Smooth muscle cell (in vitro differentiated cells): ENCODE measurements at regions not wholly inside any gene's neighbourhood (a gene's known extent, or its start where the extent isn't known, plus 50 kb on each side); places are given as distances from the start of the nearest gene placed in this dataset.

Experiments
- DNase-seq: peaks from one replicate; lab custom pipeline; 2025; ENCODE audit not compliant: unreplicated experiment; lab: John Stamatoyannopoulos, UW
- H2AFZ ChIP-seq: fragments of 200-600 bp; sonication (generic); 2 replicates; pipeline ENCODE4 v1.6.0; 2016; ENCODE audit warnings: antibody characterized with exemption, low read depth, mild to moderate bottlenecking
- H3F3A ChIP-seq: fragments of 200-600 bp; sonication (generic); 2 replicates; pipeline ENCODE4 v1.6.0; 2017; ENCODE audit warnings: antibody characterized with exemption, low read depth
- H3K27ac ChIP-seq: fragments of 200-600 bp; sonication (generic); 2 replicates; pipeline ENCODE4 v1.5.1; 2016; ENCODE audit warnings: low read depth, mild to moderate bottlenecking
- H3K27me3 ChIP-seq: fragments of 200-600 bp; sonication (generic); 2 replicates; pipeline ENCODE4 v1.6.1; 2016; ENCODE audit warnings: low read depth, mild to moderate bottlenecking
- H3K36me3 ChIP-seq: fragments of 200-600 bp; sonication (generic); 2 replicates; pipeline ENCODE4 v1.5.1; 2016; ENCODE audit warnings: low read depth
- H3K4me1 ChIP-seq: fragments of 200-600 bp; sonication (generic); 2 replicates; pipeline ENCODE4 v1.5.1; 2016; ENCODE audit warnings: low read depth
- H3K4me2 ChIP-seq: fragments of 200-600 bp; sonication (generic); 2 replicates; pipeline ENCODE4 v1.6.0; 2016; ENCODE audit warnings: mild to moderate bottlenecking
- H3K4me3 ChIP-seq: fragments of 200-600 bp; sonication (generic); 2 replicates; pipeline ENCODE4 v1.5.1; 2016; ENCODE audit warnings: mild to moderate bottlenecking
- H3K79me2 ChIP-seq: fragments of 200-600 bp; sonication (generic); 2 replicates; pipeline ENCODE4 v1.6.0; 2016; ENCODE audit warnings: low read depth, mild to moderate bottlenecking
- H3K9ac ChIP-seq: fragments of 200-600 bp; sonication (generic); 2 replicates; pipeline ENCODE4 v1.6.0; 2016; ENCODE audit warnings: low read depth
- H3K9me3 ChIP-seq: fragments of 200-600 bp; sonication (generic); replicated peaks from 2 replicates; pipeline ENCODE4 v1.5.1; 2016; ENCODE audit warnings: low read depth
- H4K20me1 ChIP-seq: fragments of 200-600 bp; sonication (generic); 2 replicates; pipeline ENCODE4 v1.6.0; 2016; ENCODE audit warnings: low read depth
- CTCF ChIP-seq: fragments of 200-600 bp; sonication (generic); IDR thresholded peaks from 2 replicates; pipeline ENCODE4 v1.5.1; 2017; ENCODE audit warnings: borderline replicate concordance, mild to moderate bottlenecking, antibody characterized with exemption; ENCODE audit not compliant: insufficient read depth, poor library complexity, severe bottlenecking
- WGBS: methylation state at CpG from one replicate; pipeline ENCODE4 v1.1.7; 2016; ENCODE audit warnings: low lambda C conversion rate; 5-methylcytosine and 5-hydroxymethylcytosine counted together

GRCh38 chr2:155665704-155666103, 666.8 kb downstream of the NR4A2 start:
- Histone ChIP-seq H3K9me3 (no peaks in the 10 kb centered on the region), H3K36me3 (no peaks in the 10 kb centered on the region), H3K4me3 (no peak overlapping the region), H4K20me1 (no peaks in the 10 kb centered on the region), H3K9ac (no peak overlapping the region), H3K27me3 (no peaks in the 10 kb centered on the region), H2AFZ (no peak overlapping the region), H3K4me1 (no peaks in the 10 kb centered on the region), H3K79me2 (no peaks in the 10 kb centered on the region), H3K27ac (no peak overlapping the region), H3F3A (no peaks in the 10 kb centered on the region), H3K4me2 (no peak overlapping the region)
- WGBS, result 90% methylated on average over 5 of the region's 5 CpGs
- DNase-seq, result no peak
- no peak for TF ChIP-seq CTCF

GRCh38 chr2:155663265-155663664, 669.3 kb downstream of the NR4A2 start:
- H3F3A ChIP-seq, result no peaks in the 10 kb centered on the region
- H3K4me1 ChIP-seq, result no peaks in the 10 kb centered on the region
- H3K9me3 ChIP-seq, result no peaks in the 10 kb centered on the region
- H3K79me2 ChIP-seq, result no peaks in the 10 kb centered on the region
- DNase-seq, result no peak
- no peak for TF ChIP-seq CTCF
- no peak overlapping the region for H3K4me2 ChIP-seq
- H3K27me3 ChIP-seq, result no peaks in the 10 kb centered on the region
- no peak overlapping the region for H3K9ac ChIP-seq
- WGBS, result 78% methylated on average over 3 of the region's 3 CpGs
- no peak overlapping the region for H3K27ac ChIP-seq
- no peak overlapping the region for H3K4me3 ChIP-seq
- no peaks in the 10 kb centered on the region for H4K20me1 ChIP-seq
- no peaks in the 10 kb centered on the region for H3K36me3 ChIP-seq
- H2AFZ ChIP-seq, result no peak overlapping the region

GRCh38 chr2:155662224-155662623, 670.3 kb downstream of the NR4A2 start:
- 94% methylated on average over 4 of the region's 4 CpGs for WGBS
- no peak overlapping the region for H3K9ac ChIP-seq

More at GRCh38 chr2:155662224-155662623, 670.3 kb downstream of the NR4A2 start:
- no peak for DNase-seq
- TF ChIP-seq CTCF, result no peak
- no peak overlapping the region for H2AFZ ChIP-seq
- no peaks in the 10 kb centered on the region for H3K79me2 ChIP-seq
- no peaks in the 10 kb centered on the region for H3K4me1 ChIP-seq
- no peaks in the 10 kb centered on the region for H3K36me3 ChIP-seq
- H3F3A ChIP-seq, result no peaks in the 10 kb centered on the region
- no peak overlapping the region for H3K4me3 ChIP-seq
- H4K20me1 ChIP-seq, result no peaks in the 10 kb centered on the region
- H3K27ac ChIP-seq, result no peak overlapping the region
- H3K9me3 ChIP-seq, result no peaks in the 10 kb centered on the region
- H3K27me3 ChIP-seq, result no peaks in the 10 kb centered on the region
- no peak overlapping the region for H3K4me2 ChIP-seq
